ENCODE measurements at regions not wholly inside any gene's neighbourhood (a gene's known extent, or its start where the extent isn't known, plus 50 kb on each side); places are given as distances from the start of the nearest gene placed in this dataset.

DNA sequence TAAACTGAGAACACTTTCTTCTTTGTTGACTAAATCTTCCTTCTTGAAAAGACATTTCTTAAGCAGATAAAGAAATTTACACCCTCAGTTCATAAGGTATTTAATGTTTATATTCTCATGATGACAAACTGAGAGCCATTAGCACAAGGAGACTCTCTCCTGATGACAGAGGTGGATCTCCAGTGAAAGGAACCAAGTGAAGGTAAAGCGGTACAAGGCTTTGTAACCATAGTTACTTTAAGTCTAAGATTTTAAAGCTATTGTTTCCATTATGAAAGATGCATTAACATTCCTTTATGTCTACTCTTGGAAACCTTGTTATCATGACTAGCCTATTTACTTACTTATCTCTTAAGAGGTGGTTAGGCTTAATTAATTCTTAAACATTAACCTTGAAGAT lies 737.1 kb downstream of the MECOM start:
- no peaks in the 10 kb centered on the region for H3K9me3 ChIP-seq (replicated peaks in 1 of 11)
- TF ChIP-seq Cebpa-rat (IDR thresholded peaks at IDR 0.05), result no peak
- no peaks in the 10 kb centered on the region for H4K20me1 ChIP-seq
- no peak overlapping the region for H3K4me3 ChIP-seq
- no peak overlapping the region for H3K4me2 ChIP-seq
- no peaks in the 10 kb centered on the region for H3K36me3 ChIP-seq
- H3K9ac ChIP-seq, result no peak overlapping the region
- H3K4me1 ChIP-seq, result no peaks in the 10 kb centered on the region
- H3K27me3 ChIP-seq, result no peaks in the 10 kb centered on the region
- H3K27ac ChIP-seq, result no peak overlapping the region

DNA sequence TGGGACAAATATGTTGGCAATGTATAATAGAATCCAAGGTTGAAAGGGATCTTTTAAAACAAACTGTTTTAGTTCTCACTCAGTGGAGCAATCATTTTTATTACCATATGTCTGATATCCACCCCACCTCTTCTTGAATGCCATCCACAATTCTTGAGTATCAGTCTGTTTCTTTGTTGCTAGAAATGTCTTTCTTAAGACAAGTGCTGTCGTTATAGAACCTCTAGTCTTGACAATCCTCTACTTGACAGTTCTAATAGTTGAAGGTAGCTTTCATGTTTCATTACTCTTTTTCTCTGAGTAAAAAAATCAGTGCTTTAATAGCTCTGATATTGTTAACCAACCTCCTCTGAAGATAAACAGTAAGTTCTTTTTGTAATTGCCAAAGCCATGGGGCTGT lies 737.9 kb downstream of the MECOM start:
- Histone ChIP-seq H3K9me3 (replicated peaks in 1 of 11) (no peaks in the 10 kb centered on the region), H3K9ac (no peak overlapping the region), H3K4me1 (no peaks in the 10 kb centered on the region), H3K27me3 (no peaks in the 10 kb centered on the region), H3K27ac (no peak overlapping the region), H3K36me3 (no peaks in the 10 kb centered on the region), H3K4me3 (no peak overlapping the region), H3K4me2 (no peak overlapping the region), H4K20me1 (no peaks in the 10 kb centered on the region)
- no peak for TF ChIP-seq Cebpa-rat (IDR thresholded peaks at IDR 0.05)

DNA sequence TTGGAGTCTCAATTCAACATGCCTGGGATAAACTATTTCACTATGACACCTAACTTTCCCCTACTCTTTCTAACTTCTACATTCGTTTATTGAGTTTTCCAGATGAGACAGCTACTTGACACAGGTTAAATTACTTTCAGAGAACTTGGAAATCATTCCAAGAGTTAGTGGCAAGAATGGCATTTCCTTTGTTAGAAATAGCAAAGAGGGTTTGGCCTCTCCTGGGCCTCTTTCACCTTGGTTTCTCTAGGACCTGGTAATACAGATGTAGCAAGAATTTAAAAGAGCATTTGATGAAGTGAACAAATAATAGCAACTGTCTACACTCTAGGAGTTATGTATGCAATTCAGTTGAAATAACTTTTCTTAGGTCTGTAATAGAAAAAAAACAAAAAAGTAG lies 748.9 kb downstream of the MECOM start:
- Histone ChIP-seq H3K27ac (no peak overlapping the region), H3K27me3 (no peaks in the 10 kb centered on the region), H3K4me1 (no peaks in the 10 kb centered on the region), H3K4me2 (no peak overlapping the region), H3K9ac (no peak overlapping the region), H3K4me3 (no peak overlapping the region), H4K20me1 (no peaks in the 10 kb centered on the region), H3K36me3 (no peaks in the 10 kb centered on the region), H3K9me3 (replicated peaks in 1 of 11) (no peaks in the 10 kb centered on the region)
- TF ChIP-seq Cebpa-rat (IDR thresholded peaks at IDR 0.05), result no peak

- Histone ChIP-seq H3K27ac (no peak overlapping the region), H3K36me3 (no peaks in the 10 kb centered on the region), H4K20me1 (no peaks in the 10 kb centered on the region), H3K4me3 (no peak overlapping the region), H3K9ac (no peak overlapping the region), H3K27me3 (no peaks in the 10 kb centered on the region), H3K4me2 (no peak overlapping the region), H3K9me3 (replicated peaks in 1 of 11) (no peaks in the 10 kb centered on the region), H3K4me1 (no peaks in the 10 kb centered on the region)
- no peak for TF ChIP-seq Cebpa-rat (IDR thresholded peaks at IDR 0.05)
Measured at GRCh38 chr3:168909260-168909659, 754.3 kb downstream of the MECOM start.

DNA sequence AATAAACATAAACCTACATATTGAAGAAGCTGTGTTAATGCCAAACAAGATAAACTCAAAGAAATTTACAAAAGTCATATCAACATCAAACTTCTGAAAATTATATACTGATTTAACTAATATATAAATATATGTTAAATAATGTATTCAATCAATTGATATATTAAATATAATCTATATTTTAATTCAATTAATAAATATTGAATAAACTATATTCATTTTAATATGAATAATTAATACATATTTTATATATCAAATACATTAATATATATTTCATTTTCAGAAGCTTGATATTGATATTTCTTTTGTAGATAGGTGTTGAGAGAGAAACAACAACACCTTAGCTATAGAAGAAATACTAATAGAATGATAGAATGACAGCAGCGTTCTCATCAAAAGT lies 768.1 kb downstream of the MECOM start:
- H3K27me3 ChIP-seq, result no peaks in the 10 kb centered on the region
- H3K4me3 ChIP-seq, result no peak overlapping the region
- H3K4me2 ChIP-seq, result no peak overlapping the region
- H3K36me3 ChIP-seq, result no peaks in the 10 kb centered on the region
- H3K4me1 ChIP-seq, result no peaks in the 10 kb centered on the region
- TF ChIP-seq Cebpa-rat (IDR thresholded peaks at IDR 0.05), result no peak
- H4K20me1 ChIP-seq, result no peaks in the 10 kb centered on the region
- no peak overlapping the region for H3K27ac ChIP-seq
- H3K9ac ChIP-seq, result no peak overlapping the region
- H3K9me3 ChIP-seq (replicated peaks in 1 of 11), result peaks cover 0 to 14% (median 10%) of the 10 kb centered on the region in 11 experiments; a peak in 13 of 22 replicates

DNA sequence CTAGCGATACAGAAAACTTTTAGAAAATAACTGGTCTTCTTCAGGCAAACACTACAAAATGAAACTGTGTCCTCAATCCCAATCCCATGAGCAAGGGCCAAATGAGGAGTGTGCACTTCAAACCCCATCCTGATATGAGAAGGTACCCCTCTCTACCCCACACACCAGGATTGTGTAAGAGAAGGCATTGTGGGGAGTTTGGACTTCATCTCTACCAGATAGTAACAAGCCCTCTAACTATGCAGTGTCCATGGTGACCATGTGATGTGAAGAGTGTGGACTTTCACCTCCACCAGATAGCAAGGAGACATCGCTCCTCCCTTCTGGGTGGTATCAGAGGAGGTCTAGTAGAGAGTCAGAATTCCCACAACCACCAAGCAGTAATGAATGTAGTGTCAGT lies 769.3 kb downstream of the MECOM start:
- Histone ChIP-seq H3K4me2 (no peak overlapping the region), H3K9ac (no peak overlapping the region), H4K20me1 (no peaks in the 10 kb centered on the region), H3K27me3 (no peaks in the 10 kb centered on the region), H3K4me3 (no peak overlapping the region), H3K4me1 (no peaks in the 10 kb centered on the region), H3K27ac (no peak overlapping the region), H3K9me3 (replicated peaks in 1 of 11) (peaks cover 0 to 14% (median 10%) of the 10 kb centered on the region in 11 experiments; a peak in 13 of 22 replicates), H3K36me3 (no peaks in the 10 kb centered on the region)
- no peak for TF ChIP-seq Cebpa-rat (IDR thresholded peaks at IDR 0.05)

- Histone ChIP-seq H3K4me1 (no peaks in the 10 kb centered on the region), H3K9me3 (replicated peaks in 1 of 11) (no peaks in the 10 kb centered on the region; a peak in 1 of 22 replicates), H3K27me3 (no peaks in the 10 kb centered on the region), H3K9ac (no peak overlapping the region), H3K36me3 (no peaks in the 10 kb centered on the region), H3K4me2 (no peak overlapping the region), H4K20me1 (no peaks in the 10 kb centered on the region), H3K4me3 (no peak overlapping the region), H3K27ac (no peak overlapping the region)
- no peak for TF ChIP-seq Cebpa-rat (IDR thresholded peaks at IDR 0.05)
Measured at GRCh38 chr3:168889666-168890065, 773.8 kb downstream of the MECOM start.

DNA sequence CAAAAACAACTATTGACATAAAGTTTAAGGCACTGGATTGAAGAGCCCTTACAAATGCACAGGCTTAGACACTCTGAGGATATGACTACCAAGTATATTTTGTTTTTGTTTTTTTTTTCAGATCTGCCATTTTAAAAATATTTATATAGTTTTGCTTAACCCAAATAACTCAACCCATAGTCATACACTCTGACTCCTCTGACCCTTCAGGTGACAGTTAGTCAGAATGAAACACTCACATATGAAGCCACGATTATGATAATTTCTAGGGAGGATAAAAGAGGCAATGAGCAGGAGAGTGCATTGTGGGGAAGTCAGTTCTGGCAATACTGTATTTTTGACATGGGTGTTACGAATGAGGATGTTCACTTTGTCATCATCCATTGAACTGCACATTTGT lies 774.7 kb downstream of the MECOM start:
- H3K36me3 ChIP-seq, result no peaks in the 10 kb centered on the region
- H3K4me3 ChIP-seq, result no peak overlapping the region
- TF ChIP-seq Cebpa-rat (IDR thresholded peaks at IDR 0.05), result no peak
- no peaks in the 10 kb centered on the region for H3K9me3 ChIP-seq (replicated peaks in 1 of 11)
- no peaks in the 10 kb centered on the region for H4K20me1 ChIP-seq
- no peak overlapping the region for H3K4me2 ChIP-seq
- H3K9ac ChIP-seq, result no peak overlapping the region
- H3K4me1 ChIP-seq, result no peaks in the 10 kb centered on the region
- no peak overlapping the region for H3K27ac ChIP-seq
- H3K27me3 ChIP-seq, result no peaks in the 10 kb centered on the region

- Histone ChIP-seq H3K4me1 (no peaks in the 10 kb centered on the region), H3K9ac (no peak overlapping the region), H3K9me3 (replicated peaks in 1 of 11) (no peaks in the 10 kb centered on the region), H4K20me1 (no peaks in the 10 kb centered on the region), H3K4me2 (no peak overlapping the region), H3K36me3 (no peaks in the 10 kb centered on the region), H3K4me3 (no peak overlapping the region), H3K27me3 (no peaks in the 10 kb centered on the region), H3K27ac (no peak overlapping the region)
- no peak for TF ChIP-seq Cebpa-rat (IDR thresholded peaks at IDR 0.05)
Measured at GRCh38 chr3:168885028-168885427, 778.5 kb downstream of the MECOM start.

DNA sequence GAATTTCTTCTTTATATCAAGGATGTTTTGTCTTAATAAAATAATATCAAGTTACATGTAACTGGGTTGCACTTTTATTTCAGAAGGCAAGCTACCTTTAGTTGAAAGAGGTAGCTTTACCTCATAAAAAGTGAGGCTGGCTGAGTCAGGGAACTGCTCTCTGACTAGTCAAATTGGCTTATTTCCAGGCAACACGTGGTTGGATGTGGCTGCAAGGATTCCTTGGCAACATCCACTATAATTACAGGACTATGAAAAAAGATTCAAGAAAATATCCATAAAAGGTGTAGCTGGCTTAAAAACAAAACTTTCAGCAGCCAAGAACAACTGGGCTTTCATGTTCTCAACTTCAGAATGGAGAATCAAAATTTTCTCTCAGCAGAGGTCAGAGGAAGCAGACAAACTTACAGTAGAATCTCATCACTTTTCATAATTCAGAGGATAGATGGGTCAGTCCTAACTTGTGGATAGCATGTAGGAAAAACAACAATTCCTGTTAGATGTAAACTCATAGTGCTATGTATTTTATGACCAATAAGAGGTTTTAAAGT lies 779.1 kb downstream of the MECOM start:
- Histone ChIP-seq H4K20me1 (no peaks in the 10 kb centered on the region), H3K4me2 (no peak overlapping the region), H3K9me3 (replicated peaks in 1 of 11) (no peaks in the 10 kb centered on the region), H3K27ac (no peak overlapping the region), H3K9ac (no peak overlapping the region), H3K4me1 (no peaks in the 10 kb centered on the region), H3K27me3 (no peaks in the 10 kb centered on the region), H3K36me3 (no peaks in the 10 kb centered on the region), H3K4me3 (no peak overlapping the region)
- no peak for TF ChIP-seq Cebpa-rat (IDR thresholded peaks at IDR 0.05)
